ENCODE measurements at regions not wholly inside any gene's neighbourhood (a gene's known extent, or its start where the extent isn't known, plus 50 kb on each side); places are given as distances from the start of the nearest gene placed in this dataset.

DNA sequence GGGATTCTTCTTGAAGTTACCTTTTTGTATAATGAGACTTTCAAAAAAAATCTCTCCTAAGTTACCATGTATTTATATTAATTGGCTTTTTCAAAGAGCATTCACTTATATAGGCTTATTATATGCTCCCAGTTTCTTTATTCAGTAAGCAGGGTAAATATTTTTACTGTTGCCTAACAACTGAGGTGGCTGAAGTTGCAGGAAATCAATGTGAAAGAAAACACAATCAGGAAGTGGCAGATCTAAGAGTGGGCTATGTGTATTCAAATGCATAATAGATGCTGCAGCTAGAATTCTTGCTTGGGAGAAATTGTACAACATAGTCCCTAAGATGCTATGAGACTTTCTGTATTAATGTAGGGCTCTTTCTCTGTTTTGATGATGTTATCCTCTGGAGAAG lies 606.9 kb downstream of the NUF2 start:
- Histone ChIP-seq H3K36me3 (no peaks in the 10 kb centered on the region), H3K4me3 (no peak overlapping the region), H3K4me1 (no peaks in the 10 kb centered on the region), H3K27ac (no peak overlapping the region), H3K27me3 (no peaks in the 10 kb centered on the region), H3K9me3 (no peaks in the 10 kb centered on the region)
- TF ChIP-seq POLR2AphosphoS5 (IDR thresholded peaks at IDR 0.05; ENCODE audit: insufficient read depth in 1 of 2, low read depth in 1 of 2) (no peak), POLR2A (IDR thresholded peaks at IDR 0.05) (no peak)
- TF ChIP-seq, protein P1, sequence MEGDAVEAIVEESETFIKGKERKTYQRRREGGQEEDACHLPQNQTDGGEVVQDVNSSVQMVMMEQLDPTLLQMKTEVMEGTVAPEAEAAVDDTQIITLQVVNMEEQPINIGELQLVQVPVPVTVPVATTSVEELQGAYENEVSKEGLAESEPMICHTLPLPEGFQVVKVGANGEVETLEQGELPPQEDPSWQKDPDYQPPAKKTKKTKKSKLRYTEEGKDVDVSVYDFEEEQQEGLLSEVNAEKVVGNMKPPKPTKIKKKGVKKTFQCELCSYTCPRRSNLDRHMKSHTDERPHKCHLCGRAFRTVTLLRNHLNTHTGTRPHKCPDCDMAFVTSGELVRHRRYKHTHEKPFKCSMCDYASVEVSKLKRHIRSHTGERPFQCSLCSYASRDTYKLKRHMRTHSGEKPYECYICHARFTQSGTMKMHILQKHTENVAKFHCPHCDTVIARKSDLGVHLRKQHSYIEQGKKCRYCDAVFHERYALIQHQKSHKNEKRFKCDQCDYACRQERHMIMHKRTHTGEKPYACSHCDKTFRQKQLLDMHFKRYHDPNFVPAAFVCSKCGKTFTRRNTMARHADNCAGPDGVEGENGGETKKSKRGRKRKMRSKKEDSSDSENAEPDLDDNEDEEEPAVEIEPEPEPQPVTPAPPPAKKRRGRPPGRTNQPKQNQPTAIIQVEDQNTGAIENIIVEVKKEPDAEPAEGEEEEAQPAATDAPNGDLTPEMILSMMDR (IDR thresholded peaks at IDR 0.05): no peak
- intact Hi-C loops (cut with DNase I): no loop called here
- no peak for DNase-seq (ENCODE audit: extremely low spot score in 2 of 2)

DNA sequence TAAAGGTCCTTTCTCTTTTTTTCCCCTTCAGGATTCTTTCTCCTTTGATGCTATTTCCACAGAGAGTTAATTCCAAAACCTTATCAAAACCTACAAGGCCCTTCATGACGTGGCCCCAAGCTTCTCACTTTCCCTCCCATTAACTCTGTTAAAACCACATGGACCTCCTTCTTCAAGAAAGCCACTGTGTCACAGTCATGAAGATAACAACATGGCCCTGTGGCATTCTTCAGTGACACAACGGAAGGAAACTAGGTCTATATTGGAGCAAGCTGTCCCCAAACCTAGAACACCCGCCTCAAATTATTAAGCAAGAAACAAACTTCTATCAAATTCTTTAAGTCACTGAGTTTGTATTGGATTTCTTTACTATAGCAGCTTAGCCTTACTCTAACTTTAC lies 611.1 kb downstream of the NUF2 start:
- H3K4me3 ChIP-seq: no peak overlapping the region
- TF ChIP-seq POLR2A (IDR thresholded peaks at IDR 0.05) (no peak), POLR2AphosphoS5 (IDR thresholded peaks at IDR 0.05; ENCODE audit: insufficient read depth in 1 of 2, low read depth in 1 of 2) (no peak)
- TF ChIP-seq, protein P1 (IDR thresholded peaks at IDR 0.05): no peak

DNA sequence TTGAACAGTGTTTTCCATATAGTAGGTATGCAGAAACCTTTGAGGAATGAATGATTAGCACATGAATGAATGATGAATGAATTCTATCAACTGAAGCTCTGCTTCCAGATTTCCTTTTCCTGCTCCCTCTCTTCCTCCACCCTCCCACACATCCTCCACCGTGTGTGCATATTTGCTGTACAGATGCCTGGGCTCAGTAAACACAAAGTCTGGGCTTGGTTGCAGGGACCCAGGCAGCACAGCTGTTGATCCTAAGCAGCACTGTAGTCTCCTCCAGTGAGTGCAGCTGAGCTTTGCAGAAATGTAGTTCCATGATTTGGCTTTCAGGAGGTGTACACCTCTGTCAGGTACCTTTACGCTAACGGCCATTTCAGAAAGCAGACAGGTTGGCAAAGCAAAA lies 611.7 kb downstream of the NUF2 start:
- Histone ChIP-seq H3K4me1 (no peaks in the 10 kb centered on the region), H3K27me3 (no peaks in the 10 kb centered on the region), H3K4me3 (no peak overlapping the region), H3K9me3 (no peaks in the 10 kb centered on the region), H3K27ac (no peak overlapping the region), H3K36me3 (no peaks in the 10 kb centered on the region)
- DNase-seq (ENCODE audit: extremely low spot score in 2 of 2): no peak
- TF ChIP-seq, protein P1 (IDR thresholded peaks at IDR 0.05): no peak
- no peak for TF ChIP-seq POLR2AphosphoS5 (IDR thresholded peaks at IDR 0.05; ENCODE audit: insufficient read depth in 1 of 2, low read depth in 1 of 2)
- no peak for TF ChIP-seq POLR2A (IDR thresholded peaks at IDR 0.05)
- intact Hi-C loops (cut with DNase I): no loop called here

More for the DNA sequence above, 611.1 kb downstream of the NUF2 start:
- no peaks in the 10 kb centered on the region for H3K36me3 ChIP-seq
- no peak overlapping the region for H3K27ac ChIP-seq
- DNase-seq (ENCODE audit: extremely low spot score in 2 of 2): no peak
- intact Hi-C loops (cut with DNase I): no loop called here
- no peaks in the 10 kb centered on the region for H3K9me3 ChIP-seq
- H3K27me3 ChIP-seq: no peaks in the 10 kb centered on the region
- no peaks in the 10 kb centered on the region for H3K4me1 ChIP-seq

DNA sequence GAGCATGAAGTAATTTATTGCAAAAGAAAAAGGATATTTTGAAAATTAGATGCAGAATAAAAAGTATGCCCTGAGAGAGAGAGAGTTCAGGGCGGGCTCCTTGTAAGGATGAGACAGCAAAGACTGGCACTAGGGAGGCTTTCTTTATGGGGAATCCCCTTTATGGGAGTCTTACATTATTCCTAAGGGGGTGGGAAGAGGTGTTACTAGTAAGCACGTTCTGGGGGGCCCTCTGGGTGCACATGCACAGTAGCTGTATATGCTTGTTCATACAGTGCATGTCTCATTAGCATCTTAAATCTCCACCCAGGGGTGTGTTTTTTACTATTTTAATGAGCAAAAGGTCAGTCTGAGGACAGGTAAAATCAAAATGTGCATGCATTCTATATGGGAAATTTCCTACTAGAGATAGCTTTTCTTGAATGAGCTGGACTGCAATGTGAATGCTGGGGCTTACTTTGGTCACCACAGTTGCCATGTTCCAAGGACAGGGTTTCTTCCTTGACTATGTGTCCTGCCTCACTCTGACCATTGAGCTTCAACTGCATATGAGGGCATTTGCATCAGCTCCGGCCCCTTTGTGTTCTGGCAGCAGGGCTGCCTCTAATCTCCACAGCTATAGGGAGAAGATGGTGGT lies 614.1 kb downstream of the NUF2 start:
- Histone ChIP-seq H3K27ac (no peak overlapping the region), H3K4me3 (no peak overlapping the region), H3K4me1 (no peaks in the 10 kb centered on the region), H3K27me3 (no peaks in the 10 kb centered on the region), H3K9me3 (no peaks in the 10 kb centered on the region), H3K36me3 (no peaks in the 10 kb centered on the region)
- intact Hi-C loops (cut with DNase I): no loop called here
- TF ChIP-seq, protein P1 (IDR thresholded peaks at IDR 0.05): no peak
- TF ChIP-seq POLR2A (IDR thresholded peaks at IDR 0.05) (no peak), POLR2AphosphoS5 (IDR thresholded peaks at IDR 0.05; ENCODE audit: insufficient read depth in 1 of 2, low read depth in 1 of 2) (no peak)
- DNase-seq (ENCODE audit: extremely low spot score in 2 of 2): no peak

DNA sequence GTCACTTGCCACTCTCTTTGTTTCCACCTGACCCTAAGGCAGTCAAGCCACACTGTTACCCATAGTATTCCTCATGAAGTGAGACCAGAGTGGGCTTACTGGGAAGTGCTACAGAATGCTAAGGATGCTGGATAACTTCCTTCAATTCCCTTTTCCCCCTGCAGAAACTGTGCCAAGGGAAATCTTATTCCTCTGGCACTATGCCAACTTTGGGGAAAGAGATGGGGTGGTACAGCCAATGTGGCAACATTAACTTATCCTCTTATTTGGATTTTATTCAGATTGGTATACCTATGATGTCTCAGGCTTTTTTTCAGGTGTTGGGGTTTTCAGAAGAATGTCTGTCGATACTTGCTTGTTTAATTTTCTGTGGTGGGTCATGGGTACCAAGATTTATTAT lies 599.4 kb upstream of the PBX1 start:
- Histone ChIP-seq H3K36me3 (no peaks in the 10 kb centered on the region), H3K27ac (no peak overlapping the region), H3K27me3 (no peaks in the 10 kb centered on the region), H3K9me3 (no peaks in the 10 kb centered on the region), H3K4me1 (no peaks in the 10 kb centered on the region), H3K4me3 (no peak overlapping the region)
- TF ChIP-seq POLR2A (IDR thresholded peaks at IDR 0.05): no peak
- TF ChIP-seq, protein P1 (IDR thresholded peaks at IDR 0.05): no peak
- no peak for TF ChIP-seq POLR2AphosphoS5 (IDR thresholded peaks at IDR 0.05; ENCODE audit: insufficient read depth in 1 of 2, low read depth in 1 of 2)
- intact Hi-C loops (cut with DNase I): no loop called here
- DNase-seq (ENCODE audit: extremely low spot score in 2 of 2): no peak
